GM19372 (cell line): ENCODE measurements at regions not wholly inside any gene's neighbourhood (a gene's known extent, or its start where the extent isn't known, plus 50 kb on each side); places are given as distances from the start of the nearest gene placed in this dataset.
"Not testable (repeated sequence)": the region's sequence is repeated elsewhere in the genome, so short reads cannot be mapped to it uniquely, and the experiment has no call there.

Experiments used
- ATAC-seq: cut with Tn5 transposase; IDR thresholded peaks from one replicate; pipeline ENCODE4 v1.9.1; 2021; ENCODE audit warnings: mild to moderate bottlenecking, low read depth, moderate library complexity; ENCODE audit not compliant: unreplicated experiment

- ATAC-seq: not testable (repeated sequence)
Observed at GRCh38 chr9:104195142-104195541, 101.0 kb downstream of the SMC2 start.

GRCh38 chr9:104200456-104200994, 106.4 kb downstream of the SMC2 start:
- ATAC-seq: no peak

- no peak for ATAC-seq
Observed at GRCh38 chr9:104206766-104207165, 112.7 kb downstream of the SMC2 start.

- no peak for ATAC-seq
Observed at GRCh38 chr9:104209387-104209786, 115.3 kb downstream of the SMC2 start.

GRCh38 chr9:104227108-104227507, 133.0 kb downstream of the SMC2 start:
- ATAC-seq: no peak

- no peak for ATAC-seq
Observed at GRCh38 chr9:104232781-104233341, 138.8 kb downstream of the SMC2 start.

GRCh38 chr9:104233366-104233765, 139.3 kb downstream of the SMC2 start:
- no peak for ATAC-seq

GRCh38 chr9:104234632-104235337, 140.7 kb downstream of the SMC2 start:
- not testable (repeated sequence) for ATAC-seq

- not testable (repeated sequence) for ATAC-seq
Observed at GRCh38 chr9:104235347-104236120, 141.4 kb downstream of the SMC2 start.

- ATAC-seq: no peak
Observed at GRCh38 chr9:104238668-104239067, 144.6 kb downstream of the SMC2 start.

GRCh38 chr9:104240890-104241289, 146.8 kb downstream of the SMC2 start:
- ATAC-seq: no peak

GRCh38 chr9:104245925-104246324, 151.8 kb downstream of the SMC2 start:
- ATAC-seq: no peak

- no peak for ATAC-seq
Observed at GRCh38 chr9:104247899-104248460, 153.9 kb downstream of the SMC2 start.

- no peak for ATAC-seq
Observed at GRCh38 chr9:104256031-104256695, 162.1 kb downstream of the SMC2 start.

- no peak for ATAC-seq
Observed at GRCh38 chr9:104256696-104257062, 162.6 kb downstream of the SMC2 start.

- no peak for ATAC-seq
Observed at GRCh38 chr9:104258296-104259011, 164.3 kb downstream of the SMC2 start.

- ATAC-seq: no peak
Observed at GRCh38 chr9:104260004-104260403, 165.9 kb downstream of the SMC2 start.

GRCh38 chr9:104263942-104264341, 169.8 kb downstream of the SMC2 start:
- ATAC-seq: no peak

- ATAC-seq: no peak
Observed at GRCh38 chr9:104264431-104264830, 170.3 kb downstream of the SMC2 start.

- no peak for ATAC-seq
Observed at GRCh38 chr9:104269374-104269773, 175.3 kb downstream of the SMC2 start.
